ENCODE measurements at regions not wholly inside any gene's neighbourhood (a gene's known extent, or its start where the extent isn't known, plus 50 kb on each side); places are given as distances from the start of the nearest gene placed in this dataset.
"Not testable (repeated sequence)": the region's sequence is repeated elsewhere in the genome, so short reads cannot be mapped to it uniquely, and the experiment has no call there.

DNA sequence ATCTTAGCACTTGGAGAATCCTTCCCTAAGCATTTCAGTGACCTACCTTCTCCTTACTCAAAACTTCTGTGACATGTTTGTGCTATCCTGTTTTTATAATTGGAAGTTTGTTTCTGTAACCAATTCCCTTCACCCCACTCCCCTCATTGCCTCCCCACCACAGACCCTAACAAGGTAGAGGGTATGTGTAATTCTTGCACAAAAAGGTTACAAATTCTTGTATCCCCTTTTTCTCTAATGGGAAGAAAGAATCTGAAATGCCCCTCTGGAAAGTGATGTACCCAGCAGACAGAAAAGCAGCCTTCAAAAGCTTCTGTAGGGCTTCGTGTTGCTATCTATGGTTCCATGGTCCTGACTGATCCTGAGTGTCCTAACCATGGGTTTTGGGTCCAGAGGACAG, 111.7 kb upstream of the TMEM170B start:
- DNase-seq = no peak

DNA sequence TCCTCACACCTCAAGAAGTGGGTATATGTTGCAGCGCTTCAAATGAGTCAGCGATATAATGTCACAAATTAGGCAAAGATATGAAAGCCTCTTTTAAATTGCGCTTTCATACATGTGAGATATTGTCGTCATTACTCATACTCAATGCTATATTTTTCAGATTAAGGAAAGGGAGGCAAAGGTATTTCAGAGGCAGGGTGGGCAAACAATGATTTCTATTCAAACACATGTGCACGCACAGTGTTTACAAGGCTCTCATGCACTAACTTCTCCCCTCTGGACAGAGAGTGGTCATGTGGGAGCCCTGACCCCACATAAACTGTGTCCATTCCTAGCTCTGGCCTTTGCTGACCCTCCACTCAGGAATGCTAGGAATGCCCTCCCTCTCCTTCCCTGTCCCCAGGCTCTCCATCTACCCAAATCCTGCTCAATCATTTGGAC, 112.1 kb upstream of the TMEM170B start:
- DNase-seq = no peak

- no peak for DNase-seq
Observed at GRCh38 chr6:11424395-11425034, 113.0 kb upstream of the TMEM170B start.

GRCh38 chr6:11423667-11424066, 113.9 kb upstream of the TMEM170B start:
- no peak for DNase-seq

DNA sequence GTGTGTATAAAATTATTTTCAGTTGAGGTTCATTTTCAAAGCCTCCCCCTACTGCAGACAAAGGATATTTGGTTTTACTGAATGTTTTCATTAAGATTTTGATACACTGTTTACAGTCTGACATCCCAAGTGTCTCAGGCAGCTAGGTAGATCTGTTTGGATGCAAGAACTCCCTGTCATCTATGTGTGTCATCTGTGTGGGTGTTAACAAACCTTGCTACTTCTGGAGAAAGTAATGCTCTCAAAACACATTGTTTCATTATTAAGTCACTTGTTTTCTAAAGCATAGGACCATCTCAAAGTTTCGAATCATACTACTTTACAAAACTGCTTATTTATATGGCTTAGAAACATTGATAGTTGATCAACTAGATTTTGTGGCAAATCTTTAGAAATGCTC, 114.5 kb upstream of the TMEM170B start:
- no peak for DNase-seq

GRCh38 chr6:11419763-11420453, 117.6 kb upstream of the TMEM170B start:
- DNase-seq = no peak

DNA sequence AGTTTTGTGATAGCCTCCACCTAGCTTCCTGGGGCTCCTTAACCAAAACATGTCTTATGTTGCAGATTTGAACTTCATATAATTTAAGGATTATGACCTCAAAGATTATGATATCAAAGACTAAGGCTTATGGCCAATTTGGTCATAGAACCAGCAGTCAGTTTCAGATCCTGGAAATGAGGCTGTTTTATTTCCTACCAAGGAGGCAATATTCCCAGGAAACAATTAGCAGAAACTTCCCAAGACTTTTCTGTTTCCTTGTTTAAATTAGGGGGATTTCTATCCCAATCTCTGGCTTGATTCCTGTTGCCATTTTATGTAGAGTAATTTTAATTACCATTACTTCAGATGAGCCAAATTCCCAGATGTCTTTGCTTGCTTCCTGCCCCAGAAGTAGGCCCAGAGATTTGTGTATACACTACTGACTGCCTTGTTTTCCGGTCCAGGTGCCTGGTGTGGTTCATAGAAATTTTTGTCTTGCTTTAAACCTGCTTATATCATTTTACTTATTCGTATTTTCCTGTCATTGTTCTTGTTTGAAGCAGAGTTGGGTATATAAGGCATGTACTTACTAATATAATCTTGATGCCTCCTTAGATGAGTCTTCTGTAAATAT, 119.2 kb upstream of the TMEM170B start:
- no peak for DNase-seq

DNA sequence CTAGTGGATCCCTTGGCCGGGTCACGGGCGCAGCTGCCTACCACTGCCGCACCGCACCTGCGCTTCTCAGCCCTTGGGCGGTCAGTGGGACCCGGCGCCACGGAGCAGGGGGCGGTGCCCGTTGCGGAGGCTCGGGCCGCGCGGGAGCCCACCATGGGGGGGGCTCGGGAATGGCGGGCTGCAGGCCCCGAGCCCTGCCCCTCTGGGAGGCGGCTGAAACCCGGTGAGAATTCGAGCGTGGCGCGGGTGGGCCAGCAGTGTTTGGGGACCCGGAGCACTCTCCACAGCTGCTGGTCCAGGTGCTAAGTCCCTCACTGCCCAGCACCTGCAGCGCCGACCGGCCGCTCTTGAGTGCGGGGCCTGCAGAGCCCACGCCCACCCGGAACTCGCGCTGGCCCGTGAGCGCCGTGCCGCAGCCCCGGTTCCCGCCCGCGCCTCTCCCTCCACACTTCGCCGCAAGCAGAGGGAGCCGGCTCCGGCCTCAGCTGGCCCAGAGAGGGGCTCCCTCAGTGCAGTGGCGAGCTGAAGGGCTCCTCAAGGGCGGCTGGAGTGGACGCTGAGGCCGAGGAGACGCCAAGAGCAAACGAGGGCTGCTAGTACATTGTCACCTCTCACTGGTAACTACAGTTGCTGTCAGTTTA, 120.5 kb upstream of the TMEM170B start:
- DNase-seq = no peak

- not testable (repeated sequence) for DNase-seq
Observed at GRCh38 chr6:11416099-11416935, 121.2 kb upstream of the TMEM170B start.

DNA sequence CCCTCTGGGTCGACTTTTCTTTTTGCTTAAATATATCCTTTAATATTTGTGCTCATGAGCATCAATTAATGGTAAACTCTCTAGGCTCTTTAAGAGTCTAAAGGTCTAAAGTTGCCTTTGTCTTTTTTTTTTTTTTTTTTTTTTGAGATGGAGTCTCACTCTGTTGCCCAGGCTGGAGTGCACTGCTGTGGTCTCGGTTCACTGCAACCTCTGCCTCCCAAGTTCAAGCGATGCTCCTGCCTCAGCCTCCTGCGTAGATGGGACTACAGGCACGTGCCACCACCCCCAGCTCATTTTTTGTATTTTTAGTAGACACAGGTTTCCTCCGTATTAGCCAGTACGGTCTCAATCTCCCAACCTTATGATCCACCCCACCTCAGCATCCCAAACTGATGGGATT, 122.0 kb upstream of the TMEM170B start:
- no peak for DNase-seq

DNA sequence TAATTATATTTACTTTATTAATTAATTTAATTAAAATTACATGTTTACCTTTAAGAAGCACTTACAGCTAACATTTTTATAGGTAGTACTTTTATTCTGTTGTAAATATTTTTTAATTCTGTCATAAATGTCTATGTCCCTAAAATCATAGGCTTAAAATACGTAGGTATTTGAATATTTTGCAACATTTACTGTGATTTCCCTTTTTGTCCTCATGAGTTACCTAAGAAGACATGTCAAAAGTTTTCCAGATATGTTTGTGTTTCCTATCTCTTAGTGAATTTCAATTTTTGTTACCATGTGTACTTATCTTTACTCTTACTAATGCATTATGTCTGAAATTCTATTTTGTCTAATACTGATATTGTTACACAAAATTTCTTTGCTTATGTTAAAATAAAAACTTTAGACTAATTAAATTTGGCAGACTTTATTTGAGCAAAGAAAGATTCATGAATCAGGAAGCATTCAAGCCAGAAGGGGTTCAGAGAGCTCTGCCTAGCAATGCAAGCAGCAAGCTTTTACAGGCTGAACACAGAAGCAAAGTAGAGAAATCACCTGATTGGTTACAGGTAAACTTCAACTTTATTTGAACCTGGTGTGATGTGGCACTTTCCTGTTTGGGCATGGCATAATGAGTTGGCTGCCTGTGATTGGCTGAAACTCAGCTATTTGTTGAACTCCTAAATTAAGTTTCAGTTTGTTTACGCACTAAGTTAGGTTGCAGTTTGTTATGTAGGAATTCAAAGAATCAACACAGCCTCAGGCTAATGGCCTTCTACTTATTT, 123.2 kb upstream of the TMEM170B start:
- no peak for DNase-seq

GRCh38 chr6:11413728-11414127, 123.8 kb upstream of the TMEM170B start:
- no peak for DNase-seq

GRCh38 chr6:11413117-11413687, 124.3 kb upstream of the TMEM170B start:
- DNase-seq = no peak

GRCh38 chr6:11412616-11413015, 124.9 kb upstream of the TMEM170B start:
- DNase-seq = no peak

DNA sequence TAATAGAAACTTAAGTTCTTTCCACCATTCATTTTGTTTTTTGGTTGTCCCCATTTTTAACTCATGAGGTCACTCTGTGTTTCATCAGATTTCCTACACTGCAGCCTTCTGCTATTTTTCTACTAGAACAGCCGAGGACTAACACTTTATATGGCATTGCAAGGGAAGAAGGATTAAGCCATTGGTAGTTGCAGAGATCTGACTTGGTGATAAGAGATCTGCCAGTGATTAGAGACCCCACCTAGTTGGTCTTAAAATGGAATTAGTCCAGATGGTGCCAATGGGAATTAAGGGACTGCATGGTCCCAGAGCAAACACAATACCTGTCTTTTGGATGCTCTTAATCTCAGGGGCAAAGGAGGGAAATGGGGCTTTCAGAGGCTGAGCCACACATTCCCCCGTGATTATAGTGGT, 125.5 kb upstream of the TMEM170B start:
- no peak for DNase-seq

DNA sequence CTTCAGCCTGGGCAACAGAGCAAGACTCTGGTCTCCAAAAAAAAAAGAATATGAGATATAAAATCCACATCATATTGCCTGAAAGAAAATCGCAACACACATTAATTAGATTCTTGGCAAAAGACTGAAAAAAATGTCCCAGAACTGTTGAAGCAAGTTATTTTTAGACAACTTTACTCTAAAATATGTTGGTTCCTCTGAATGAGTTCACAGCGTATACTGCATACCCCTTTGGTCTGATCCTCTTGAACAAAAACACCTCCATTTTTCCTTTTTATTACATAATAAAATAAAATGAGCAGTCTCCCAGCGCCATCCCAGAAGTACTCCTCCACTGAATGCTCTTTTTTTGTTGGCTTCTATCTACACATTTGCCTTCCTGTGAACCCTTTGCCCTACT, 126.0 kb upstream of the TMEM170B start:
- DNase-seq = no peak

GRCh38 chr6:11410539-11411307, 126.8 kb upstream of the TMEM170B start:
- DNase-seq = no peak

DNA sequence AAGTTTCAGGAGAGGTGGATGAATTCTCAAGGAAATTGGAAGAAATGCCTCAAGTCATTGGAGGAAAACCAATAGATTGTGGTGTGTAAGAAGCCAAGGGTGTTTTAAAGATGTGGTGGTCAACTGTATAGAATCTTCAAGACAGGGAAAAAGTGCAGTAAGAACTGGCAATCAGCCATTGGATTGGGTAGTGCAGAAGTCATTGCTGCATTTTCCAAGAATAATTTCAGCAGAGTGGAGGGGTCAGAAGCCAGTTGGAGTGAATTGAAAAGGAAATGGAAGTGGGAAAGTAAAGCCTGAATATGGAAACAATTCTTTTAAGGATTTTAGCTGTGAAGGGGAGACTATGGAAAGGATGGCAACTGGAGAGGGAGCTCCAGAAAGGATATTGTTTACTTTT, 128.2 kb upstream of the TMEM170B start:
- DNase-seq = no peak

DNA sequence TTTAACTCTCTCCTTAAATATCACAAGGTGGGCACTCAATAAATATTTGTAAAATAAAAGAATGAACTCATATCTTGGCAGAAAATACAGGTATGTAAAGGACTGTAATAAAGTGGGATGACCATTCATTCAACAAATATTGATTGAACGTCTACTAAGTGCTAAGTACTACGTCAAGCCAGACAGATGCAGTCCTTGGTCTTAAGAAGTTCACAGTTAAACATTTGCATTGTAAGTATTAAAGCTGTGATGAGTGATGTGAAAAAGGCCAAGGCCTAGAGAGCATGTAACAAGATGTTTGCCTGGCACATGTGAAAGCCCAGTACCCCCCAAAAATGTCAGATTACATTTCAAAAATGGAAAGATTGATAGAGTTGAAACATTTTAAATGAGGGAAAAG, 130.1 kb upstream of the TMEM170B start:
- DNase-seq = no peak

- no peak for DNase-seq
Observed at GRCh38 chr6:11404838-11405237, 132.7 kb upstream of the TMEM170B start.

- no peak for DNase-seq
Observed at GRCh38 chr6:11404081-11404480, 133.5 kb upstream of the TMEM170B start.
